Liver (tissue), 3 donors: ENCODE measurements at regions not wholly inside any gene's neighbourhood (a gene's known extent, or its start where the extent isn't known, plus 50 kb on each side); places are given as distances from the start of the nearest gene placed in this dataset.

Experiments
- ATF3 ChIP-seq: IDR thresholded peaks from 2 replicates; pipeline ENCODE4 v1.6.1; 2016; ENCODE audit warnings: antibody characterized with exemption
- CTCF ChIP-seq: fragments of 150-350 bp; IDR thresholded peaks from 2 replicates; pipeline ENCODE4 v1.5.1; 2017; ENCODE audit warnings: improper control_type of control experiment, low read depth, low read length; ENCODE audit not compliant: missing input control
- GABPA ChIP-seq, 2 donors: IDR thresholded peaks in 1 of 2; conservative IDR thresholded peaks in 1 of 2; 2 replicates each; pipeline ENCODE4 v1.6.1; 2016; ENCODE audit warnings: antibody characterized with exemption in 2 of 2, mild to moderate bottlenecking in 1 of 2, moderate library complexity in 1 of 2
- MAX ChIP-seq: IDR thresholded peaks from 2 replicates; pipeline ENCODE4 v1.6.1; 2016; ENCODE audit warnings: antibody characterized with exemption
- RAD21 ChIP-seq, 2 donors: IDR thresholded peaks; 2 replicates each; pipeline ENCODE4 v1.6.1; 2016; ENCODE audit warnings: antibody characterized with exemption in 2 of 2, mild to moderate bottlenecking in 2 of 2
- TAF1 ChIP-seq: conservative IDR thresholded peaks from 2 replicates; pipeline ENCODE4 v1.6.1; 2016; ENCODE audit warnings: antibody characterized with exemption, mild to moderate bottlenecking
- YY1 ChIP-seq: IDR thresholded peaks from 2 replicates; pipeline ENCODE4 v1.6.1; 2016; ENCODE audit warnings: antibody characterized with exemption, mild to moderate bottlenecking
- ZBTB33 ChIP-seq: IDR thresholded peaks from 2 replicates; pipeline ENCODE4 v1.6.1; 2016; ENCODE audit warnings: antibody characterized with exemption
- donor health status: healthy.
- donor health status: healthy.

- TF ChIP-seq CTCF (no peak), YY1 (no peak), MAX (no peak), GABPA (IDR thresholded peaks at IDR 0.05 in 1 of 2, conservative IDR thresholded peaks at IDR 0.05 in 1 of 2) (no peak), TAF1 (no peak), RAD21 (IDR thresholded peaks at IDR 0.05) (no peak), ZBTB33 (no peak), ATF3 (no peak)
These were observed 129.1 kb upstream of the PACRGL start for GRCh38 chr4:20570981-20571715.
